Glutamatergic neuron (in vitro differentiated cells): ENCODE measurements at regions not wholly inside any gene's neighbourhood (a gene's known extent, or its start where the extent isn't known, plus 50 kb on each side); places are given as distances from the start of the nearest gene placed in this dataset.
"Not testable (repeated sequence)": the region's sequence is repeated elsewhere in the genome, so short reads cannot be mapped to it uniquely, and the experiment has no call there.

Experiments used
- DNase-seq: peaks from one replicate; pipeline ENCODE4 v3.0.0; 2022
- H3K27ac Mint-ChIP-seq: one replicate; pipeline ENCODE4 v1.8.0; 2020; ENCODE audit warnings: mild to moderate bottlenecking, mixed read lengths, inconsistent platforms; ENCODE audit not compliant: unreplicated experiment
- H3K27me3 Mint-ChIP-seq: one replicate; pipeline ENCODE4 v1.8.0; 2020; ENCODE audit warnings: mild to moderate bottlenecking, moderate library complexity, mixed read lengths, inconsistent platforms; ENCODE audit not compliant: unreplicated experiment
- H3K36me3 Mint-ChIP-seq: one replicate; pipeline ENCODE4 v1.8.0; 2020; ENCODE audit warnings: mild to moderate bottlenecking, mixed read lengths, inconsistent platforms; ENCODE audit not compliant: unreplicated experiment
- H3K4me1 Mint-ChIP-seq: one replicate; pipeline ENCODE4 v1.8.0; 2020; ENCODE audit warnings: mild to moderate bottlenecking, low read depth, mixed read lengths, inconsistent platforms; ENCODE audit not compliant: unreplicated experiment
- H3K4me3 Mint-ChIP-seq: one replicate; pipeline ENCODE4 v1.8.0; 2020; ENCODE audit warnings: mild to moderate bottlenecking, mixed read lengths, inconsistent platforms; ENCODE audit not compliant: unreplicated experiment
- H3K9me3 Mint-ChIP-seq: one replicate; pipeline ENCODE4 v1.8.0; 2020; ENCODE audit warnings: mild to moderate bottlenecking, moderate library complexity, mixed read lengths, inconsistent platforms; ENCODE audit not compliant: unreplicated experiment
- TF ChIP-seq, protein P1 (sequence below): fragments of 200-600 bp; sonication (generic); IDR thresholded peaks from one replicate; pipeline ENCODE4 v1.5.0; 2021; ENCODE audit not compliant: partially characterized antibody, unreplicated experiment

GRCh38 chr9:15069106-15069505 lies 158.9 kb upstream of the FREM1 start:
- Mint-ChIP-seq H3K36me3 (no peaks in the 10 kb centered on the region), H3K9me3 (no peaks in the 10 kb centered on the region), H3K4me3 (no peak overlapping the region), H3K4me1 (no peaks in the 10 kb centered on the region), H3K27me3 (no peaks in the 10 kb centered on the region), H3K27ac (no peak overlapping the region)
- TF ChIP-seq, protein P1, sequence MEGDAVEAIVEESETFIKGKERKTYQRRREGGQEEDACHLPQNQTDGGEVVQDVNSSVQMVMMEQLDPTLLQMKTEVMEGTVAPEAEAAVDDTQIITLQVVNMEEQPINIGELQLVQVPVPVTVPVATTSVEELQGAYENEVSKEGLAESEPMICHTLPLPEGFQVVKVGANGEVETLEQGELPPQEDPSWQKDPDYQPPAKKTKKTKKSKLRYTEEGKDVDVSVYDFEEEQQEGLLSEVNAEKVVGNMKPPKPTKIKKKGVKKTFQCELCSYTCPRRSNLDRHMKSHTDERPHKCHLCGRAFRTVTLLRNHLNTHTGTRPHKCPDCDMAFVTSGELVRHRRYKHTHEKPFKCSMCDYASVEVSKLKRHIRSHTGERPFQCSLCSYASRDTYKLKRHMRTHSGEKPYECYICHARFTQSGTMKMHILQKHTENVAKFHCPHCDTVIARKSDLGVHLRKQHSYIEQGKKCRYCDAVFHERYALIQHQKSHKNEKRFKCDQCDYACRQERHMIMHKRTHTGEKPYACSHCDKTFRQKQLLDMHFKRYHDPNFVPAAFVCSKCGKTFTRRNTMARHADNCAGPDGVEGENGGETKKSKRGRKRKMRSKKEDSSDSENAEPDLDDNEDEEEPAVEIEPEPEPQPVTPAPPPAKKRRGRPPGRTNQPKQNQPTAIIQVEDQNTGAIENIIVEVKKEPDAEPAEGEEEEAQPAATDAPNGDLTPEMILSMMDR, result no peak
- DNase-seq, result no peak

GRCh38 chr9:15068261-15068660 lies 158.0 kb upstream of the FREM1 start:
- Mint-ChIP-seq H3K36me3 (no peaks in the 10 kb centered on the region), H3K9me3 (no peaks in the 10 kb centered on the region), H3K4me3 (no peak overlapping the region), H3K27me3 (no peaks in the 10 kb centered on the region), H3K4me1 (no peaks in the 10 kb centered on the region), H3K27ac (no peak overlapping the region)
- TF ChIP-seq, protein P1, result no peak
- no peak for DNase-seq

DNA sequence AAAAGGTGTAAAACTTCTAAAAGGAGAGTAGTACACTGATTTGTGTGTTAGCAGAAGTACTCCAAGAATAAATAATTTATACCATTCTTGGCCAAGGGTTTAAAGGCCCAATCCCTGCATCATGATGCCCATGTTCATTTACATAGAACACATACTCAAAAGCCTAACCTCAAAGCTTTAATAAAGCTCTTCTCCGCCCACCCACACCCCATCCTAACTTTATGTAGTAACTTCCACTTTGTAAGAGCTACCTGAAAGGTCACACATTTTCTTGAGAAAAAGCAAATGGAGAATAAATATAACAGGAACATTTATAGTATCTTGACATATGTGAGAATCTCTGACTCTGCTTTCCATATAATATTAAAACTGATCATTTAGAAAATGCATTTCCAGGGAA lies 148.8 kb upstream of the FREM1 start:
- no peaks in the 10 kb centered on the region for H3K4me1 Mint-ChIP-seq
- H3K9me3 Mint-ChIP-seq, result no peaks in the 10 kb centered on the region
- H3K27ac Mint-ChIP-seq, result no peak overlapping the region
- TF ChIP-seq, protein P1, result no peak
- no peak overlapping the region for H3K4me3 Mint-ChIP-seq
- no peak for DNase-seq
- no peaks in the 10 kb centered on the region for H3K36me3 Mint-ChIP-seq
- no peaks in the 10 kb centered on the region for H3K27me3 Mint-ChIP-seq

DNA sequence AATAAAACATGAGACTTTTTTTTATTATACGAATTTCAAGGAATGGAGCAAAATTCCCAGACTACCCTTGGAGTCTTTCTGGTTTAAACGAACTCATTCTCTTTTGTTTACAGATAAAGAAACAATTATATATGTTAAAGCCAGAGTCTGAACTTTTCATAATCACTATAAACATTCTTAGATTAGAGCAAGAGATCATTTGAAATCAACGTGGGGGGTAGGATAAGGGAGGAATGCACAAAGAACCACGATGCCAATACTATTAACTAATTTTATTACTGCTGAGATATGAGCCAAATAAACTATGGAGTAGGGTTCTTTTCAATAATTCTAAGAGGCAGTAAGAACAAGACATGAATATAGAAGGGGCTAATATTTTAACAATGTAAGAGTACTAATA lies 148.0 kb upstream of the FREM1 start:
- Mint-ChIP-seq H3K4me1 (no peaks in the 10 kb centered on the region), H3K9me3 (no peaks in the 10 kb centered on the region), H3K4me3 (no peak overlapping the region), H3K36me3 (no peaks in the 10 kb centered on the region), H3K27me3 (no peaks in the 10 kb centered on the region), H3K27ac (no peak overlapping the region)
- DNase-seq, result no peak
- TF ChIP-seq, protein P1, result no peak

- H3K36me3 Mint-ChIP-seq, DNase-seq, H3K4me3 Mint-ChIP-seq, H3K27ac Mint-ChIP-seq, H3K9me3 Mint-ChIP-seq, H3K4me1 Mint-ChIP-seq, H3K27me3 Mint-ChIP-seq: not testable (repeated sequence)
Observed at GRCh38 chr9:15055284-15055683, 145.1 kb upstream of the FREM1 start.

DNA sequence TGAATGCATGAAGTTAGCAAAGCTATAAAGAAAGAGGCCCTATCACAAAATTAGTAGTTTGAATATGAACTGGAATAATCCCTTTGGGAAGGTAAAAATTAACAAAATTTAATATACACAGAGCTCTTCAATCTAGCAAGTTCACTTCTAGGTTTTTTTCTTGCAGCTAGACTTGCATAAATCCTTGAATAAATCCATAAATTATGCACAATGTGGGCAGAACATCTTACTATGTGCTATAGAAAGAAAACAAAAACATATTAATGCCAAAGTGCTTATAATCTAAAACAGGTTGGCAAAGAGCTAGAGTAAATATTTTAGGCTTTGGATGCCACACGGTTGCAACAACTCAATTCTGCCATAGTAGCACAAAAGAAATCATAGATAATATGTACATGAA lies 138.5 kb upstream of the FREM1 start:
- DNase-seq, result no peak
- Mint-ChIP-seq H3K4me1 (peaks cover 1% of the 10 kb centered on the region), H3K27me3 (no peaks in the 10 kb centered on the region), H3K4me3 (no peak overlapping the region), H3K27ac (no peak overlapping the region), H3K9me3 (peaks cover 3% of the 10 kb centered on the region), H3K36me3 (no peaks in the 10 kb centered on the region)
- TF ChIP-seq, protein P1, result no peak
